GM18867 (cell line): ENCODE measurements at regions not wholly inside any gene's neighbourhood (a gene's known extent, or its start where the extent isn't known, plus 50 kb on each side); places are given as distances from the start of the nearest gene placed in this dataset.

Experiments used
- ATAC-seq: cut with Tn5 transposase; IDR thresholded peaks from one replicate; pipeline ENCODE4 v1.9.1; 2021; ENCODE audit warnings: mild to moderate bottlenecking, moderate library complexity; ENCODE audit not compliant: unreplicated experiment

DNA sequence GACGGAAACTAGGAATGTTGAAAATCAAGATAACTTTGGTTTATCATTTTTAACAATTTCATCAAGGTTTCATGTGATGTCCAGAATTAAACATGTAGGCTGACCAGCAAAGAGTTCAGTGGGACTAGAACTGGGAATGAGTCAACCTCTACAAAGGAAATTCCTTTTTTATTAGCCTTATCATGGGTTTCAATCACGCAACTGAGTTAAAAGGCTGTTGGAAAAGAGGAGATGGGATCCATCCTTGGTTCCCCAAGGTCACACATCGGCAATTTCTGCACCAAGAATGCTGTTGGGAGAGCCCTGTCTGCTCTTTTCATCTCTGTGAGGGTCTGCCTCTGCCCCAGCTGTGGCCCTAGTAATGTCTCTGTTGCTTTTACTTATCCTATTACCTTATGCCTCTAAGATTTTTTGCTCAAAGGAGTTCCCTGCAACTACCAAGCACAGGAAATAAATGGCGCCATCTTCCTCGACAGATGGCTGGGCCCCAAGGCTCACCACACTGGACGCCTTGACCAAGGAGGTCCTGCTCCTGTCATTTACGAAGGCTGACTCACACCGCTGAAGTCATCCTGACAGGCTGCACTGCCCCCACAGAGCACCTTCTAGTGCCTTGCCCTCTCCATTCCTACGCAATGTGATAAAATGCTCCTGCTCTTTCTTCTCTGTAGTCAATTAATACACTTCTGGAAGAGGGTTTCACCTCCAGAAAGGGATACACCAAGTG, 367.4 kb downstream of the GXYLT1 start:
- no peak for ATAC-seq

- ATAC-seq = no peak
Observed at GRCh38 chr12:41772478-41772877, 372.2 kb downstream of the GXYLT1 start.

- ATAC-seq = peak; percentile 92
Observed at GRCh38 chr12:41769810-41770209, 374.9 kb downstream of the GXYLT1 start.

DNA sequence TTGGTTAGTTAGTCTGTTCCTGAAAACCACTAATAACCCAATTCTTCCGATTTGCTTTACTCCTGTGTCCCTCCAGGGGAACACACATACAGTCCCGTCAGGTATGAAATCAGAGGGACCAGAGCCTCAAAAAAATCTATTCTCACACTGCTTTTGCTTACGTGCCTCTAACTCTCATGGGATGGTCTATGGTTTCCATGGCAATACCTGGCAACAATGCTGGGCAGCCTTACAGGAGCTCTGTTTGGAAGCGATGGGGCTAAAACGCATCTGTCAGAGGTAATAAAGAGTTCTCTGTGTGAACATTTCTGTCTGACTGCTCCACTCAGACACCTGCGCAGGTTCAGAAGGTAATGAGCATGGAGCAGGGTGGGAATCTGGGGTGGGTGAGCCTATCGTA, 376.2 kb downstream of the GXYLT1 start:
- ATAC-seq = no peak

- ATAC-seq = no peak
Observed at GRCh38 chr12:41762691-41763090, 382.0 kb downstream of the GXYLT1 start.

- ATAC-seq = no peak
Observed at GRCh38 chr12:41745593-41745992, 399.1 kb downstream of the GXYLT1 start.

DNA sequence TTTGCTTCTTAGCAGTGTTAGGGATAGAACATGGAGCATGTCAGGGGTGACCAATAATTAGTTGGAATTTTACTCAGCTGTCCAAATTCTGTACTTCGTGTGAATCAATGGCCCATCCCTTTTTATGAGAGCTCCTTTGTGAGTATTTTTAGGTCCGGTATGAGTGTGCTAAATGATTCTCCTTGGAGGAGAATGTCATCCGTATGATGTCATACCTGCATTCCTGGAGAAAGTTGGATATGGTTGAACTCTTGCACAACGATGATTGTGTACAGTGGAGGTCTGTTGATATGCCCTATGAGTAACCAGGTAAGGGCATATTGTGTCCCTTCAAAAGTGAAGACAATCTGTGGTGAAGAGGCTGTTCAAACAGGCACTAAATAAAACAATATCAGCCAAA, 400.8 kb downstream of the GXYLT1 start:
- no peak for ATAC-seq

DNA sequence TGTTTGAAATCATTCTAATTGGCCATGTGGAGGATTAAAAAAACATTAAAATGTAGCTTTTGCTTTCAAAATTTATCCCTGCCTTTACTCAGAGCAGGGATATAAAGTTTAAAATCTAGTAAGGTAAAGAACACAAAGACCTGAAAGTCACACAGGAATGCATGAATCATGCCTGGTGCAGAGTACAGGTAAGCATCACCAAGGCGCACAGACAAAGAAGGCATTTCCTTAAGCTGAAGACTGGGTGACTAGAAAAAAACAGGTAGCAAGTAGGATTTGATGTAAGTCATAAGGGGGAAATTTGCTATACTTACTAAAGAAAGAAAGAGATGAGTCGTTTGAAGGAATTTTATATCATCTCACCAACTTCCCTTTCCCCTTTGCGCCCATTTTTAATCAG, 405.6 kb downstream of the GXYLT1 start:
- no peak for ATAC-seq

- no peak for ATAC-seq
Observed at GRCh38 chr12:41737423-41737822, 407.3 kb downstream of the GXYLT1 start.

DNA sequence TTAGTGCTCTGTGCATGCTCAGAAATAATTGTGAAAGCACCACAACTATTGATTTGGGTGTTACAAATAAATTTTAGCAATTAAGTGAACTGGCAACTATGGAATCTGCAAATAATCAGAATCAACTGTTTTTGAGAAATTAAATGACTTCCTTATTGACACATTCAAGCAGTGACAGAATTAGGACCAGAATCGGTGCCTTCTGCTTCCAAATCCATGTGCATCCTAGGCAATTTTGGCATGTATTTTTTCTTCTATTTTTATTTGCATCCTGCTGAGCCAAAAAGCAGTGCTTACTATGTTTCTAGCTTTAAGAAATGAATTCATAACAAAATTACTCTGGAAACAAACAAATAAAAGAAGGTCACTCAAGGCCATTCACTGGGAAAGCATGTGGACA, 408.2 kb downstream of the GXYLT1 start:
- ATAC-seq = no peak

- ATAC-seq = no peak
Observed at GRCh38 chr12:41731691-41732090, 413.0 kb downstream of the GXYLT1 start.

DNA sequence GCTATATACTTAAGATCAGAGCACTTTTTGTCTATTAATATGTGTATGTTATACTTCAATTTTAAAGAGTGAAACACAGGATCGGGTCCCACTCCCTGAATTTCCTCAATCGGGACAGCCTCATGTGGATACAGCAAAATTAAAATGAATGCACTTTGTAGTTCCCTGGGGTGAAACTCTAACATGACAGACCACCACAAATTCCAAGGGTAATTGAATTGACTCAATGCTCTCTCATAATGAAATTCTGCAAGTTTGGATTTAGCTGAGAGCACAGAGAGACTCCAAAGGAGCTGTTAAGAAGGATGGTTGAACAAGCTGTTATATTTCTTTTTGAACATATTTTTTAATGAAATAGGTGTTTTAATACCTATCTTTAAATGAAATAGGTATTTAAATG, 413.6 kb downstream of the GXYLT1 start:
- ATAC-seq = no peak

DNA sequence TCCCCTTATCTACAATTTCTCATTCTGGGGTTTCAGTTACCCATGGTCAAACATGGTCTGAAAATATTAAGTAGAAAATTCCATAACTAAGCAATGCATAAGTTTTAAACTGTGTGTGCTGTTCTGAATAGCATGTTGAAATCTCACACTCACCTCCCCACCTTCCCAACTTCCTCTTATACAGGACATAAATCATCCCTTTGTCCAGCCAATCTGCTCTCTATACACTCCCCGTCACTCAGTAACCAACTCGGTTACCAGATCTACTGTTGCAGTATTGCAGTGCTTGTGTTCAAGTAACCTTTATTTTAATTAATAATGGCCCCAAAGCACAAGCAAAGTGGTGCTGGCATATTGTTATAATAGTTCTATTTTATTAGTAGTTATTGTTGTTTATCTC, 420.5 kb downstream of the GXYLT1 start:
- ATAC-seq = no peak

GRCh38 chr12:41719214-41719613, 425.5 kb downstream of the GXYLT1 start:
- no peak for ATAC-seq

DNA sequence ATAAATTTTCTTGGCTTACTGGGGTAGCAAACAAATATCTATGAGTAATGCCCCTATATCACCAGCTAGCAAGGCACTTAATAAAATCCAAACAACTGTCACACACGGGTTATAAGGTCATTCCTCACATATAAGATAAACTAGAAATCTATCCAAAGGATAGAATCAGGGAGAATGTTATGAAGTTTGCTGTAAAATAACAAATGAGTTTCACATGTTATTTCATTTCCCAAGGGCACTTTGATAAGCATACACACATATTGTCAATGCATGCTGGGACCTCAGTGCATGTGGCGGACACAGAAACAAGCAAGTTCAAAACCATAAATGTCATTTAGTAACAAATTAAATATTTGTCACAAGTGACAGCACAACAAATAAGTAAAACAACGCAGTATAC, 429.4 kb downstream of the GXYLT1 start:
- ATAC-seq = no peak

GRCh38 chr12:41709463-41710285, 435.0 kb downstream of the GXYLT1 start:
- ATAC-seq = no peak

DNA sequence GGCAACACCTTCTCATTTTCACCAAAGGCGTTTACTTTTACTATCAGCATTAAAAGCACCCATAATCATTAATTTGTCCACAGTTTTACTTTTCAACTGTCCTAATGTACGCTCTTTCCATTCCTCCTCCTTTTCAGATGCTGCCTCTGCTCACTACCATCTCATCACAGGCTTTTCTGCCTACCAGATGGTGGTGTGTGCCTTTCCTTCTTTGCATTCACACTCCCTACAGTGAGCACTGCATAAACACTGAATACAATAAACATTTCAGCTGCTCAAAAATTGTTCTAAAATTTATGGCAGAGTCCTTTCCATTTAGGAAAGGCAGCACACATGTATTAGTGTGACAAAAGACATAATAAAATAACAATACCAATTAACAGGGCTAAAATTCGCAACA, 435.7 kb downstream of the GXYLT1 start:
- ATAC-seq = no peak

GRCh38 chr12:41706376-41706775, 438.3 kb downstream of the GXYLT1 start:
- no peak for ATAC-seq

DNA sequence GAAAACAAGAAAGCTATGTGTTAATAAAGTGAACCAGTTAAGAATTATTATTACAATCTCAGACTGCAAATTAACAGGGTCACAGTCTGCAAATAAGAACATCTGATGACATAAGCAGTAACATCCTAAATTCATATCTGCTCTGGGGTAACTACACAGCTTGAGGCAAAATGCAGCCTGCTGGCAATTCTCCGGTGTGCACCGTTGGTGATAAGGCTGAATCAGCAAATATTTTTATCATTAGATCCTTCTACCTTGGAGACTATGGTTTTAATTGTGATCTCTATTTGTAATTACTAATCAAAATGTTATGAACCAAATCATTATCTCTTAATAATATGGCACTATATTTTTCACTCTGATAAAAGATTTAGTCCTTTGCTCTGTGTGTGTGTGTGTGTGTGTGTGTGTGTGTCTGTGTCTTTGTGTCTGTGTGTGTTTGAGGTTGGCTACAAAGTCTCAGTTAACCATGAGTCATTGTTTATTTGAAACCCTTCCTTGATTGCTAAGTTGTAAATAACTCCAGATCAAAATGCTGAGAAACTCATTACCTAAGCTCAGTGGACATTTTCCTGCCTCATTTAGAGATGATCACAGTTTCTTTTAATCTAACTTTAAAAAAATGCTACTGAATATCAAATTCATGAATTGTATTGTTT, 442.6 kb downstream of the GXYLT1 start:
- ATAC-seq = no peak

GRCh38 chr12:41700940-41701339, 443.7 kb downstream of the GXYLT1 start:
- no peak for ATAC-seq

DNA sequence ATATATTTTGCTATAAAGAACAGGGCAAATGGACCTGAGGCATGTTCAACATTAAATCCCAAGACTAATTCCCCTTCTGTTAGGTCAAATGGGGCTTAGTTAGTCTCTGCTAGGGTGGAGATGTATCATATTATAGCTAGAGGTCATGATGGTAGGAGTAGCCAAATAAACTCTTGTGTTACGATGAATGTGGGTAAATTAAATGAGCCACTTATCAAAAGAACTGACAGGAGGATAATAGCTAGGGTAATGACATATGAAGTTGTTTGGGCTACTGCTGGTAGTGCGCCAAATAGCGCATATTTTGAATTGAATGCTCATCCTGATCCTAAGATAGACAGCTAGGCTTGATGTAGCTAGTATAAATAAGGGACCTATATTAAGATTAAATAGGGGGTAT, 445.0 kb downstream of the GXYLT1 start:
- no peak for ATAC-seq

DNA sequence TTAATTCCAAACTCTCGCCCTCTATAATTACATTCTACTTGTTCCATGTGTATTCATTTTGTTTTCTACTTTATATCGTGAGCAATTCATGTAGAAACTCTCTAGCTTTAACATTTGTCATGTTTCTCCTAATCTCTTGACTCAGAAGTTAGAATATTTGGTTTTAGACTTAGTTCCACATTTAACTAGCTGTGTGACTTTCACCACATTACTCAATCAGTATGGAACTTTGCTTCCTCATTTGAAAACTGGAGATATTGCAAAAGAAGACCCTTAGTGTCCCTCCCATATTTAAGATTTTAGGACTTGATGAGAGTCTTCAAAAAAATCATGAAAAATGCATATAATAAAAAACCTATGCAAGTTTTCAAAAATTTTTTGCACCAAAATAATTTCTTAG, 447.5 kb downstream of the GXYLT1 start:
- ATAC-seq = no peak
